Ectodermal cell (in vitro differentiated cells): ENCODE measurements at regions not wholly inside any gene's neighbourhood (a gene's known extent, or its start where the extent isn't known, plus 50 kb on each side); places are given as distances from the start of the nearest gene placed in this dataset.

Experiments used
- H3K27ac ChIP-seq: 2 replicates; pipeline ENCODE4 v1.7.0; 2013; ENCODE audit warnings: mild to moderate bottlenecking, low read depth, low read length; ENCODE audit not compliant: insufficient read depth, poor library complexity, severe bottlenecking
- H3K27me3 ChIP-seq: 2 replicates; pipeline ENCODE4 v1.7.0; 2013; ENCODE audit warnings: mild to moderate bottlenecking, low read length; ENCODE audit not compliant: insufficient read depth, control insufficient read depth, poor library complexity, severe bottlenecking
- H3K36me3 ChIP-seq: one replicate; pipeline ENCODE4 v1.7.0; 2013; ENCODE audit warnings: low read length; ENCODE audit not compliant: control insufficient read depth, insufficient read depth
- H3K4me1 ChIP-seq: one replicate; pipeline ENCODE4 v1.7.0; 2013; ENCODE audit warnings: low read length; ENCODE audit not compliant: control insufficient read depth, insufficient read depth
- H3K4me3 ChIP-seq: 2 replicates; pipeline ENCODE4 v1.7.0; 2013; ENCODE audit warnings: low read depth, low read length, control low read depth; ENCODE audit not compliant: insufficient read depth
- H3K9me3 ChIP-seq: 2 replicates; pipeline ENCODE4 v1.7.0; 2013; ENCODE audit warnings: mild to moderate bottlenecking, low read length, moderate library complexity; ENCODE audit not compliant: control insufficient read depth
- WGBS, 2 experiments: methylation state at CpG; one replicate each; pipeline ENCODE4 v1.1.7; 2013; ENCODE audit warnings: missing lambda C conversion rate in 2 of 2; 5-methylcytosine and 5-hydroxymethylcytosine counted together

DNA sequence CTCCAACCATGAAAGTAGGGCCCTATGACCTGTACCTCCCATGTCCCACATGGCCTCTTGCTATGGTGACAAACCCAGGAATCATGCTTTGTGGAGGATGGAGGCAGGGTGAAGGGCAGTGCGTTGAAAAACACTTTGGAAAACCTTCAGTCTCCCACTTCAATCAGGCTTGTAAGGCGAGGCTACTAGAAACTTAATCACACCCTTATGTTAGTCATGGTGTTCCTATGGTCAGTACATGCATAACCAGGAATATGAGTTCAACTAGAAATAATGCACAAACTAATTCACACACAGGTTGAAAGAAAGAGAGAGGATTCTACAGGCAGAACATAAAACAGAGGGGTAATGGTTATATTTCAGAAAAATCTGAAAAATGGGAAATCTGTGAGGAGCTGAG lies 601.1 kb downstream of the KCTD16 start:
- H3K9me3 ChIP-seq = no peaks in the 10 kb centered on the region
- 90 to 94% methylated on average over 2 of the region's 2 CpGs for WGBS, 2 experiments
- H3K27ac ChIP-seq = no peak overlapping the region
- H3K27me3 ChIP-seq = no peaks in the 10 kb centered on the region
- no peaks in the 10 kb centered on the region for H3K4me1 ChIP-seq
- H3K4me3 ChIP-seq = no peak overlapping the region
- H3K36me3 ChIP-seq = no peaks in the 10 kb centered on the region

DNA sequence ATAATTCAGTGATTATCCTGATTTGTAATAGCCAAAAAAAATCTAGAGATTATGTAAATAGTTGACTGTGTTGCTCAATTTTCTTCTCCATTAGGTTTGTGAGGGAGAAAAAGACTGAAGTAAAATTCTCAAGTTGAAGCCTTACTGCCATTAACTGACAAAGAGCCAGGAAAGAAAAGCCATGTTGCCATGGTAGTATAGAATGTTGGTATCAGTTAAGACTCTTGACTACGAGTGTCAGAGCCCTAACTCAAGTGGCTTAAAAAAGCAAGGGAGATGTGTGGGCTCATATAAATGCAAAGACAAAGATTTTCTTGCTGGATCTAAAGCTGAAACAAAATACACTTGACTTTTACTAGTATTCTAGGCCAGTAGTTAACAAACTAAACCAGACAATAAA lies 571.7 kb downstream of the KCTD16 start:
- H3K27ac ChIP-seq = peak overlapping the region; percentile 79
- H3K4me1 ChIP-seq = peaks cover 12% of the 10 kb centered on the region
- H3K36me3 ChIP-seq = no peaks in the 10 kb centered on the region
- no peaks in the 10 kb centered on the region for H3K27me3 ChIP-seq
- 17 to 22% methylated on average over 1 of the region's 1 CpG for WGBS, 2 experiments
- no peak overlapping the region for H3K4me3 ChIP-seq
- H3K9me3 ChIP-seq = no peaks in the 10 kb centered on the region

DNA sequence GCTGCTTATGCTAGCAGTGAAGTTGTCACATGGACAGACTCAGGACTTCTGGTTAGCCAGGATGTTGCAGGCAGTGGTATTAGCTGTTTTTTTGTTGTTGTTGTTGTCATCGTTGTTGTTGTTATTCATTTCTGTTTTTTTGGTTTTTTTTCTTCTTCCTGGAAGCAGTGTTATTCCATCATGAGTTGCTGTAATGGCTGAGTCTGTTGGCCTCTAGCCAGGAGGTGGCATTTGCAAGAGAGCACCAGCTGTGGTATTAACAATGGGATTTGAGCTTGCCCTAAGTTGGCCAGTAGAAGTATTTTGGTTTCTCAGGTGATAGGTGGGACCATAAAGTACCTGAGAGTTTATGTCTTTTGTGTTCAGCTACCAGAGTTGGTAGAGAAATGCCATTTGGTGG lies 561.1 kb downstream of the KCTD16 start:
- WGBS, 2 experiments = 85 to 87% methylated on average over 1 of the region's 1 CpG
- no peaks in the 10 kb centered on the region for H3K27me3 ChIP-seq
- H3K4me1 ChIP-seq = no peaks in the 10 kb centered on the region

DNA sequence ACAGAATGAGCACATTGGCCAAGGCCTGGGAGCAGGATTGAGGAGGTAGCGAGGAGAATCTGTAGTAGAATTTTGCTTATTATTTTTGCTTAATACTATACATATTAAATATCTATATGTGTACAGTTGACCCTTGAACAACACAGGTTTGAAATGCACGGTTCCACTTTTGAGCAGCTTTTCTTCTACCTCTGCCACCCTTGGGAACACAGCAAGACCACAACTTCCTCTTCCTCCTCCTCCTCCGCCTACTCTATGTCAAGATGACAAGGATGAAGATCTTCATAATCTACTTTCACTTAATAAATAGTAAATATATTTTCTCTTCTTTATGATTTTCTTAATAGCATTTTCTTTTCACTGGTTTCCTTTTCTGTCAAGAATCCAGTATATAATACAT lies 541.4 kb downstream of the KCTD16 start:
- no peak overlapping the region for H3K4me3 ChIP-seq
- no peaks in the 10 kb centered on the region for H3K36me3 ChIP-seq
- 90 to 96% methylated on average over 2 of the region's 3 CpGs for WGBS, 2 experiments
- H3K9me3 ChIP-seq = no peaks in the 10 kb centered on the region
- no peaks in the 10 kb centered on the region for H3K27me3 ChIP-seq
- no peaks in the 10 kb centered on the region for H3K4me1 ChIP-seq
- no peak overlapping the region for H3K27ac ChIP-seq

More for the DNA sequence above, 561.1 kb downstream of the KCTD16 start:
- H3K4me3 ChIP-seq = no peak overlapping the region
- H3K9me3 ChIP-seq = peaks cover 2% of the 10 kb centered on the region
- H3K36me3 ChIP-seq = no peaks in the 10 kb centered on the region
- H3K27ac ChIP-seq = no peak overlapping the region

DNA sequence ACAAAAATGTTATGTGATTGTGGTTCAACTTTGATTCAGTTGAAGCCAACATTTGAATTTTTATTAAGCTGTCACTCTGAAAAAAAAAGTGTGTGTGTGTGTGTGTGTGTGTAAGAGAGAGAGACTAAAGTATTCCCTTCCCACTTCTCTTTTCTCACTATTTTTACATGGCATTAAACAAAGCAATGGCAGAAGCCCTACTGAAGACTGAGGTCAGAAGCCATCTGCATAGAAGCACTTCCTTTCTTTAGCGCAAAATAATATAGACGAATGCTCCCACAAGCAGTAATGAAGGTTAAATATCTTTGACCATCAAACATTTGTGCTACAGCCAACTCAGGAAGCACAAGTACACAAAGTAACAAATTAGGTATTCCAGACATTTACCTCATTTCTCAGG lies 540.5 kb downstream of the KCTD16 start:
- Histone ChIP-seq H3K4me1 (no peaks in the 10 kb centered on the region), H3K4me3 (no peak overlapping the region), H3K36me3 (no peaks in the 10 kb centered on the region), H3K27me3 (no peaks in the 10 kb centered on the region), H3K9me3 (no peaks in the 10 kb centered on the region), H3K27ac (no peak overlapping the region)
- WGBS, 2 experiments = 98% methylated on average over 2 of the region's 2 CpGs

DNA sequence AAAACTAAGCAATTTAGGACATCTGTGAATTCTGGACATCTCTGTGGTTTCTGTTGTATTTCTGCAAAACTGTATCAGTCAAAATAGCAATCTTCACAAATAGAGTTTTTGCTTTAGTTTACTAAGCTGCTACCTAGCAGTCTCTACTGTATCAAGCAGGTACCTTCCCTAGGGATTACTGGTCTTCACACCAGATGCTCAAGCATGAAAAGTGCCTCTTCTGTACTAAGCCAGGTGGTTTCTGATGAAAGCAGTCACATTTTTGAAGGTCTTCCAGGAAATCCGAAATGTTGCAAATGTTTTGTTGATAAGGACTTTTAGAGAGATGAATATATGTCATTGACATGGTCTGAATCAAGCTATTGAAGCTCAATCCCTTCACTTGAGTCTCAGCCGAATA lies 540.0 kb downstream of the KCTD16 start:
- Histone ChIP-seq H3K36me3 (no peaks in the 10 kb centered on the region), H3K9me3 (no peaks in the 10 kb centered on the region), H3K4me1 (no peaks in the 10 kb centered on the region), H3K27ac (no peak overlapping the region), H3K4me3 (no peak overlapping the region), H3K27me3 (no peaks in the 10 kb centered on the region)
- 95% methylated on average over 2 of the region's 2 CpGs for WGBS, 2 experiments

DNA sequence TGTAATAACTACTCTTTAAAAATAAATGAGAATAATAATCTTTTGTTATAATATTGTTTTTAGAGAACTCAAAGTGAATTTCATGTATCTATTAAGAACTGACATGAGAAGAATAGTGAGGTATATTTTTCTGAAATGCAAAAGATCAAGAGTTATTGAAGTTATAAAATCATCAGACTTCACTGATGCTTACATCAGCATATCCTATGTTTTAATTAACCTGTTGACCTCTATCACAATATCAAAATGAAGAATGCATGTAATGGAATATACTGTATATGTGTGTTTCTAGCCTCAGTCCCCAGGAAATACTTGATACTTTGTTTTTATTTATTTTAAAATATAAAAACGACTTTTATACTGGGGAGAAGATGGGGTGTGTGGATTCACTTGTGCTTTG lies 533.1 kb downstream of the KCTD16 start:
- WGBS, 2 experiments = 88% methylated on average over 1 of the region's 1 CpG; no CpG with 5 or more reads in 1 of the 2 experiments
- H3K4me3 ChIP-seq = no peak overlapping the region
- no peaks in the 10 kb centered on the region for H3K27me3 ChIP-seq
- peaks cover under 1% of the 10 kb centered on the region for H3K4me1 ChIP-seq
- no peaks in the 10 kb centered on the region for H3K36me3 ChIP-seq
- no peaks in the 10 kb centered on the region for H3K9me3 ChIP-seq
- no peak overlapping the region for H3K27ac ChIP-seq

DNA sequence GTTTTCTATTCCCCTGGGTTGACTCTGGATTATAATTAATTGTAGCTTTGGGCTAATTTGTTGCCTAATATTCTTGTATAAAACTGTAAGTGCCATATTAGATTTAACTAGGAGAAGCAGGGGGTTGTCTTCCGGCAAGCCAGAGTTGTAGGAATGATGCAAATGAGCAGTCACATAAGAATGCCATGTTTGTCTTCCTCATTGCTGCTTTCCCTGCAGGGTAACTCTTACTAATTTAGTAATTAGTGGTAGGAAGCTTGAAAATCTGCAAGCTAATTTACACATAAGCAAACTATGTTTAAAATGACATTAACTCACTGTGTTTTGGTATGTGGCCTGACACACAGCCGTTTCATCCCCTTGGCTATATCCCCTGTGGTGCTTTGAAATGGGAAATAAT lies 527.8 kb downstream of the KCTD16 start:
- H3K4me1 ChIP-seq = peaks cover 4% of the 10 kb centered on the region
- no peaks in the 10 kb centered on the region for H3K36me3 ChIP-seq
- no peak overlapping the region for H3K27ac ChIP-seq
- no peaks in the 10 kb centered on the region for H3K27me3 ChIP-seq
- no peak overlapping the region for H3K4me3 ChIP-seq
- 61 to 64% methylated on average over 2 of the region's 2 CpGs for WGBS, 2 experiments
- H3K9me3 ChIP-seq = no peaks in the 10 kb centered on the region

DNA sequence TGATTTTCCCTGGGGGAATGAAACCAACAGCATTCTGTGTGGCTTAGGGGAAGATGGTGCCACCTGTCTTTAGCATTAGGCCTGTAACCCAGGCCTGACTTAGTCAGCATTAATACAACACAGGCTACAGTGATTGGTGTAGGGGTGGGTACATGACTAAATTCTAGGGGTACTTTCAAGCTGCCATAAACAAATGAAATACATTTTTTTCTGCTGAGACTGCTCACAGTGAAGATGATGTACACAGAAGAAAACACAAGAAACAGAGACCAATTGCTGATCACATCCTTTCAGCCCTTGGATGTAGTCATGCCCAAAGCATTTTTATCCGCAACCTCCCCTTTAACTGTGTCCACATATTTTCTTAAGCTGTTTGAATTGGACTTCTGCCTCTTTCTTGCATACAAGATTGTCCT lies 527.2 kb downstream of the KCTD16 start:
- 95 to 96% methylated on average over 1 of the region's 1 CpG for WGBS, 2 experiments
- no peak overlapping the region for H3K27ac ChIP-seq
- no peak overlapping the region for H3K4me3 ChIP-seq

DNA sequence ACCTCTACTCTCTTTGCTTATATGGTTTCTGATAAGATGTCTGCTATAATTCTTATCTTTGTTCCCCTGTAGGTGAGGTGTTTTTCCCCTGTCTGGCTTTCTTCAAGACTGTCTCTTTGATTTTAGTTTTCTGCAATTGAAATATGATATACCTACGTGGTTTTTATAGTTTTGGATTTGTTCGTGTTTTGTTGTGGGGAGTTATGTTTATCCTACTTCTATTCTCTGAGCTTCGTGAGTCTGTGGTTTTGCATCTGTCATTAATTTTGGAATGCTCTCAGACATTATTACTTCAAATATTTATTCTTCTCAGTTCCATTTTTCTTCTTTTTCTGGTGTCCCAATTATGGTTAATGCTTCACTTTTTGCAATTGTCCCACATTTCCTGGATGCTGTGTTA lies 521.3 kb downstream of the KCTD16 start:
- Histone ChIP-seq H3K27me3 (no peaks in the 10 kb centered on the region), H3K9me3 (no peaks in the 10 kb centered on the region), H3K27ac (no peak overlapping the region), H3K4me1 (no peaks in the 10 kb centered on the region), H3K4me3 (no peak overlapping the region), H3K36me3 (no peaks in the 10 kb centered on the region)
- 92 to 100% methylated on average over 2 to 3 of the region's 3 CpGs for WGBS, 2 experiments

More for the DNA sequence above, 527.2 kb downstream of the KCTD16 start:
- H3K4me1 ChIP-seq = peaks cover 4% of the 10 kb centered on the region
- H3K9me3 ChIP-seq = no peaks in the 10 kb centered on the region
- H3K36me3 ChIP-seq = no peaks in the 10 kb centered on the region
- H3K27me3 ChIP-seq = no peaks in the 10 kb centered on the region

DNA sequence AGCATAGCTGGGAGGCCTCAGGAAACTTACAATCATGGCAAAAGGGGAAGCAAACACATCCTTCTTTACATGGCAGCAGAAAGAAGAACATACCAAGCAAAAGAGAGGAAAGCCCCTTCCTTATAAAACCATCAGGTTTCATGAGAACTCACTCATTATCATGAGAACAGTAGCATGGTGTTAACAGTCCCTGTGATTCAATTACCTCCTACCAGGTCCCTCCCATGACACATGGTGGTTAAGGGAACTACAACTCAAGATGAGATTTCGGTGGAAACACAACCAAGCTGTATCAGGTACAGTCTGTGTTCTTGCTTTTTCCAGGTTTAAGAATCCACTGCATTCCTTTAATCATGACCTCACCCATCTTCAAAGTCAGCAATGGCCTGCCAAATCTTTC lies 514.2 kb downstream of the KCTD16 start:
- 88 to 89% methylated on average over 1 of the region's 1 CpG for WGBS, 2 experiments

More for the DNA sequence above, 514.2 kb downstream of the KCTD16 start:
- Histone ChIP-seq H3K27me3 (no peaks in the 10 kb centered on the region), H3K27ac (no peak overlapping the region), H3K4me1 (no peaks in the 10 kb centered on the region), H3K36me3 (no peaks in the 10 kb centered on the region), H3K9me3 (no peaks in the 10 kb centered on the region), H3K4me3 (no peak overlapping the region)
